Vagina (tissue), 2 donors: ENCODE measurements at regions not wholly inside any gene's neighbourhood (a gene's known extent, or its start where the extent isn't known, plus 50 kb on each side); places are given as distances from the start of the nearest gene placed in this dataset.

ENCODE experiments used
- CTCF ChIP-seq, 3 experiments: fragments of 450-650 bp in 2 of 3; fragments of 200-600 bp in 1 of 3; sonication (generic) in 1 of 3; IDR thresholded peaks; one replicate each; pipeline ENCODE4 v1.5.1; 2017 to 2019; ENCODE audit warnings: antibody characterized with exemption in 3 of 3, mild to moderate bottlenecking in 2 of 3, moderate library complexity in 2 of 3
- POLR2A ChIP-seq, 2 donors: fragments of 450-650 bp; IDR thresholded peaks; one replicate each; pipeline ENCODE4 v1.6.1; 2017; ENCODE audit warnings: antibody characterized with exemption in 2 of 2, mild to moderate bottlenecking in 2 of 2, moderate library complexity in 2 of 2

- TF ChIP-seq CTCF (IDR thresholded peaks at IDR 0.05) (no peak), POLR2A (IDR thresholded peaks at IDR 0.05) (no peak)
Measured at GRCh38 chr4:82053396-82053795, 320.4 kb downstream of the HNRNPD start.
